GM12878 (cell line): ENCODE measurements at regions not wholly inside any gene's neighbourhood (a gene's known extent, or its start where the extent isn't known, plus 50 kb on each side); places are given as distances from the start of the nearest gene placed in this dataset.

Experiments used
- ATAC-seq: fragments of 200-7000 bp; cut with Tn5 transposase; 3 replicates; pipeline ENCODE4 v1.9.1; 2020; ENCODE audit warnings: mild to moderate bottlenecking, moderate library complexity
- BruUV-seq: library from RNA; stranded (reverse); fragments of 400-500 nt; replicated peaks from 2 replicates; lab custom pipeline; 2021; lab: Mats Ljungman, UMichigan
- CTCF ChIA-PET: fragments of 300-600 bp; sonication (Branson Sonifier 250); formaldehyde crosslinking; extraction: SDS; loops from one replicate; lab custom pipeline; 2021; ENCODE audit warnings: inconsistent platforms; lab: Yijun Ruan, JAX
- POLR2A ChIA-PET: fragments of 350-600 bp; formaldehyde crosslinking; extraction: SDS; loops from one replicate; lab custom pipeline; 2021; ENCODE audit warnings: inconsistent platforms; lab: Charles Lee
- RAD21 ChIA-PET: fragments of 300-600 bp; sonication (Branson Sonifier 250); formaldehyde crosslinking; loops from one replicate; lab custom pipeline; 2023; ENCODE audit warnings: antibody characterized with exemption; ENCODE audit not compliant: unreplicated experiment; lab: Charles Lee
- SMC1A ChIA-PET: fragments of 300-600 bp; sonication (Branson Sonifier 250); formaldehyde crosslinking; loops from one replicate; lab custom pipeline; 2023; ENCODE audit not compliant: unreplicated experiment, uncharacterized antibody; lab: Charles Lee
- DNase-seq: peaks from one replicate; pipeline ENCODE4 v3.0.0-alpha.2; 2011; ENCODE audit warnings: low read depth, low spot score
- FAIRE-seq: peaks from 3 replicates; lab custom pipeline; 2011; peaks lifted over from hg19 to GRCh38; lab: Jason Lieb, UNC
- H2AFZ ChIP-seq: 2 replicates; pipeline ENCODE4 v1.6.0; 2011; ENCODE audit warnings: low read depth, low read length, control low read depth; ENCODE audit not compliant: control insufficient read depth
- H3K27ac ChIP-seq: 2 replicates; pipeline ENCODE4 v1.5.1; 2011; ENCODE audit warnings: control low read depth; ENCODE audit not compliant: control insufficient read depth, insufficient read depth
- H3K27me3 ChIP-seq, 2 experiments: replicated peaks in 1 of 2; 2 replicates each; pipeline versions ENCODE4 v1.6.0 to v1.6.1; 2011; ENCODE audit warnings: low read length in 1 of 2; ENCODE audit not compliant: control insufficient read depth in 2 of 2, insufficient read depth in 2 of 2
- H3K36me3 ChIP-seq, 2 experiments: 2 replicates each; pipeline ENCODE4 v1.5.1; 2011; ENCODE audit warnings: low read length in 1 of 2; ENCODE audit not compliant: control insufficient read depth in 2 of 2, insufficient read depth in 2 of 2
- H3K4me1 ChIP-seq: 2 replicates; pipeline ENCODE4 v1.6.1; 2011; ENCODE audit warnings: mild to moderate bottlenecking, low read length, moderate library complexity, mixed read lengths; ENCODE audit not compliant: control insufficient read depth, insufficient read depth
- H3K4me2 ChIP-seq: 2 replicates; pipeline ENCODE4 v1.6.0; 2011; ENCODE audit warnings: control low read depth; ENCODE audit not compliant: control insufficient read depth, insufficient read depth
- H3K4me3 ChIP-seq: fragments of 200-600 bp; sonication (generic); 2 replicates; pipeline ENCODE4 v1.5.1; 2016
- H3K79me2 ChIP-seq: 2 replicates; pipeline ENCODE4 v1.6.0; 2011; ENCODE audit warnings: low read length; ENCODE audit not compliant: control insufficient read depth, insufficient read depth
- H3K9ac ChIP-seq: 2 replicates; pipeline ENCODE4 v1.8.0; 2011; ENCODE audit warnings: low read length, control low read depth, mixed read lengths; ENCODE audit not compliant: control insufficient read depth, insufficient read depth
- H3K9me3 ChIP-seq: replicated peaks from 3 replicates; pipeline ENCODE4 v1.5.1; 2011; ENCODE audit warnings: mild to moderate bottlenecking, low read length; ENCODE audit not compliant: control insufficient read depth, insufficient read depth
- H4K20me1 ChIP-seq: 2 replicates; pipeline ENCODE4 v1.6.0; 2011; ENCODE audit not compliant: control insufficient read depth, insufficient read depth
- ASH2L ChIP-seq: fragments of 300-600, 200-600 bp; sonication (generic); IDR thresholded peaks from 2 replicates; pipeline ENCODE4 v1.6.1; 2017; ENCODE audit warnings: low read depth, mild to moderate bottlenecking, borderline replicate concordance
- CBFB ChIP-seq: IDR thresholded peaks from 2 replicates; pipeline ENCODE4 v1.6.1; 2016; ENCODE audit warnings: antibody characterized with exemption, low read depth
- CUX1 ChIP-seq: IDR thresholded peaks from 2 replicates; pipeline ENCODE4 v1.6.1; 2012; ENCODE audit warnings: improper control_type of control experiment, low read depth, low read length; ENCODE audit not compliant: insufficient replicate concordance
- MEF2B ChIP-seq: fragments of 450-650 bp; IDR thresholded peaks from 2 replicates; pipeline ENCODE4 v1.6.1; 2018; ENCODE audit warnings: mild to moderate bottlenecking, moderate library complexity; ENCODE audit not compliant: partially characterized antibody, poor library complexity, severe bottlenecking
- MXI1 ChIP-seq: fragments of 150-350 bp; IDR thresholded peaks from 2 replicates; pipeline ENCODE4 v1.6.1; 2011; ENCODE audit warnings: low read depth, mild to moderate bottlenecking, inconsistent platforms, low read length, improper control_type of control experiment
- NRF1 ChIP-seq: conservative IDR thresholded peaks from 2 replicates; pipeline ENCODE4 v1.6.1; 2011; ENCODE audit warnings: mild to moderate bottlenecking, low read depth, low read length, improper control_type of control experiment
- PKNOX1 ChIP-seq: fragments of 450-650 bp; IDR thresholded peaks from 2 replicates; pipeline ENCODE4 v1.6.1; 2016; ENCODE audit warnings: mild to moderate bottlenecking
- POU2F2 ChIP-seq: IDR thresholded peaks from 3 replicates; pipeline ENCODE4 v1.6.1; 2011; ENCODE audit warnings: low read depth, mild to moderate bottlenecking, low read length, borderline replicate concordance
- RFX5 ChIP-seq: IDR thresholded peaks from 2 replicates; pipeline ENCODE4 v1.6.1; 2011; ENCODE audit warnings: low read depth, low read length, improper control_type of control experiment
- RUNX3 ChIP-seq: IDR thresholded peaks from 2 replicates; pipeline ENCODE4 v1.6.1; 2012; ENCODE audit warnings: low read length, inconsistent platforms
- SMARCA5 ChIP-seq: fragments of 450-650 bp; IDR thresholded peaks from 2 replicates; pipeline ENCODE4 v1.6.1; 2017; ENCODE audit warnings: mild to moderate bottlenecking
- SUZ12 ChIP-seq: fragments of 200-600 bp; sonication (generic); IDR thresholded peaks from one replicate; pipeline ENCODE4 v1.6.1; 2018; ENCODE audit warnings: antibody characterized with exemption, mild to moderate bottlenecking; ENCODE audit not compliant: unreplicated experiment
- TAF1 ChIP-seq: IDR thresholded peaks from 2 replicates; pipeline ENCODE4 v1.6.1; 2011; ENCODE audit warnings: mild to moderate bottlenecking, low read depth, low read length, borderline replicate concordance
- TARDBP ChIP-seq: IDR thresholded peaks from 2 replicates; pipeline ENCODE4 v1.6.1; 2016; ENCODE audit warnings: borderline replicate concordance
- ZSCAN29 ChIP-seq: fragments of 450-650 bp; IDR thresholded peaks from 2 replicates; pipeline ENCODE4 v1.6.1; 2017; ENCODE audit warnings: mild to moderate bottlenecking, moderate library complexity
- WGBS: methylation state at CpG from one replicate; pipeline ENCODE4 v1.1.6; 2016; ENCODE audit warnings: low lambda C conversion rate; ENCODE audit not compliant: insufficient replicate concordance, insufficient coverage; ENCODE audit errors: missing lambda C conversion rate; 5-methylcytosine and 5-hydroxymethylcytosine counted together
- in situ Hi-C: fragments of 300-500 bp; cut with MboI; formaldehyde crosslinking; loops from 9 replicates; pipeline ENCODE4 v1.14.3; 2018; ENCODE audit warnings: mixed read lengths
- intact Hi-C: fragments of 100-400 bp; cut with micrococcal nuclease; formaldehyde crosslinking; loops from one replicate; pipeline ENCODE4 v1.14.2; 2022; ENCODE audit not compliant: unreplicated experiment

- BruUV-seq: no TSS peak
These were observed 253.8 kb upstream of the CDH11 start for GRCh38 chr16:65375651-65376050.

More at GRCh38 chr16:65375651-65376050, 253.8 kb upstream of the CDH11 start:
- ChIA-PET RAD21 (no interaction called here), SMC1A (no interaction called here), CTCF (no interaction called here), POLR2A (no interaction called here)
- no peak for DNase-seq
- H3K79me2 ChIP-seq: no peaks in the 10 kb centered on the region
- H3K27ac ChIP-seq: no peak overlapping the region
- no peak overlapping the region for H3K4me2 ChIP-seq
- H3K36me3 ChIP-seq: no peaks in the 10 kb centered on the region
- H2AFZ ChIP-seq: no peak overlapping the region
- no peaks in the 10 kb centered on the region for H4K20me1 ChIP-seq
- H3K9me3 ChIP-seq: no peaks in the 10 kb centered on the region
- no peak for FAIRE-seq
- no peaks in the 10 kb centered on the region for H3K4me1 ChIP-seq
- WGBS: 7% methylated on average over 1 of the region's 1 CpG
- intact Hi-C loops: no loop called here
- H3K9ac ChIP-seq: no peak overlapping the region
- no peak for ATAC-seq
- in situ Hi-C loops: no loop called here
- no peak overlapping the region for H3K4me3 ChIP-seq
- no peaks in the 10 kb centered on the region for H3K27me3 ChIP-seq
- TF ChIP-seq TAF1: no peak
- TF ChIP-seq ASH2L: no peak
- TF ChIP-seq SUZ12: no peak
- TF ChIP-seq PKNOX1: no peak
- TF ChIP-seq CUX1: no peak
- no peak for TF ChIP-seq RUNX3
- TF ChIP-seq CBFB: no peak
- no peak for TF ChIP-seq ZSCAN29
- no peak for TF ChIP-seq RFX5
- TF ChIP-seq NRF1: no peak
- no peak for TF ChIP-seq SMARCA5
- no peak for TF ChIP-seq TARDBP
- no peak for TF ChIP-seq POU2F2
- TF ChIP-seq MXI1: no peak
- TF ChIP-seq MEF2B: no peak
